Heart left ventricle (tissue), 13 donors: ENCODE measurements at regions not wholly inside any gene's neighbourhood (a gene's known extent, or its start where the extent isn't known, plus 50 kb on each side); places are given as distances from the start of the nearest gene placed in this dataset.

ENCODE experiments used
- CTCF ChIP-seq, 12 donors: fragments of 200-600 bp; sonication (generic) in 4 of 12; IDR thresholded peaks; one replicate each; pipeline versions ENCODE4 v1.5.0 to v1.8.0; 2018 to 2022; ENCODE audit warnings: antibody characterized with exemption in 12 of 12, mild to moderate bottlenecking in 5 of 12
- POLR2A ChIP-seq, 2 donors: fragments of 450-650 bp; IDR thresholded peaks; one replicate each; pipeline ENCODE4 v1.6.1; 2017; ENCODE audit warnings: antibody characterized with exemption in 2 of 2, mild to moderate bottlenecking in 2 of 2, moderate library complexity in 2 of 2
- donor health status: ischemic (EF 13 %, LVEDD 7.1; RV severe dilation, severe dysfunction).
- donor health status: DM: no; HTN: yes; CAD: no.
- donor health status: DM: no; HTN: no; CAD: no.
- donor health status: ischemic (EF 25% LVEDD 6.9; RV normal size, moderate dysfunction).
- donor health status: ischemic (EF 25% LVEDD 5.7; RV mildly dilated, moderate dysfunction).
- donor health status: ischemic (EF 35%, LVEDD 5.7; RV mildly dilated, moderate dysfunction).
- donor health status: nonischemic (EF 11% LVEDD 7.7; RV severe dilation, severe dysfunction).
- donor health status: DM: yes; HTN: yes; CAD: no.
- donor health status: PGD.
- donor health status: ischemic (EF 29% LVEDD 5.4; RV normal size, mild dysfunction).
- donor health status: nonischemic (EF 23%, LVEDD 6.1; RV moderate dilation, normal function).

GRCh38 chr3:135891121-135891520, 74.4 kb upstream of the PPP2R3A start:
- TF ChIP-seq CTCF (IDR thresholded peaks at IDR 0.05), result no peak
- no peak for TF ChIP-seq POLR2A (IDR thresholded peaks at IDR 0.05)
